Stimulated activated CD4-positive, alpha-beta T cell treated with anti-CD3 and anti-CD28 coated beads, Interleukin-4, amount 100 ng/mL, for 1 hour (primary cell): ENCODE measurements at regions not wholly inside any gene's neighbourhood (a gene's known extent, or its start where the extent isn't known, plus 50 kb on each side); places are given as distances from the start of the nearest gene placed in this dataset.
"Not testable (repeated sequence)": the region's sequence is repeated elsewhere in the genome, so short reads cannot be mapped to it uniquely, and the experiment has no call there.

Experiments used
- DNase-seq: peaks from one replicate; pipeline ENCODE4 v3.0.0-alpha.2; 2020

DNA sequence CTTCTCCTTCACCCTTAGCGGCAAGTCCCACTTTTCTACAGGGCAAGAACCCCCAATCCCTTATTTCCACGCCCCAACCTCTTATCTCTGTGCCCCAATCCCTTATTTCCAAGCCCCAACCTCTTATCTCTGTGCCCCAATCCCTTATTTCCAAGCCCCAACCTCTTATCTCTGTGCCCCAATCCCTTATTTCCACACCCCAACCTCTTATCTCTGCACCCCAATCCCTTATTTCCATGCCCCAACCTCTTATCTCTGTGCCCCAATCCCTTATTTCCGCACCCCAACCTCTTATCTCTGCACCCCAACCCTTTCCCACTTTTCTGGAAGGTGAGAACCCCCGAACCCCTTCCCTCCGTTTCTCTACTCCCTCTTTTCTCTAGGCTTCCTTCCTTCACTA is 116.1 kb upstream of the GJE1 start:
- not testable (repeated sequence) for DNase-seq

DNA sequence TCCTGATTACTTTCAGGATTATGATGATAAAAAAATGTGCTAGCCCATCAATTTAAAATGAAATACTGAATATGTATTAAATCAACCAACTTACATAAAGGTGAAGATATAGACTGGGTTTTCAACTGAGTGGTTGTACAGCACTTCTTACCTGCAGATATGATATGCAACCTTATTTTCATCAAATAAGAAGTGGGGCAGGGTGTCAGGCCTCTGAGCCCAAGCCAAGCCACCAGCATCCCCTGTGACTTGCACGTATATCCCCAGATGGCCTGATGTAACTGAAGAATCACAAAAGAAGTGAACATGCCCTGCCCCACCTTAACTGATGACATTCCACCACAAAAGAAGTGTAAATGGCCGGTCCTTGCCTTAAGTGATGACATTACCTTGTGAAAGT is 117.3 kb upstream of the GJE1 start:
- not testable (repeated sequence) for DNase-seq

DNA sequence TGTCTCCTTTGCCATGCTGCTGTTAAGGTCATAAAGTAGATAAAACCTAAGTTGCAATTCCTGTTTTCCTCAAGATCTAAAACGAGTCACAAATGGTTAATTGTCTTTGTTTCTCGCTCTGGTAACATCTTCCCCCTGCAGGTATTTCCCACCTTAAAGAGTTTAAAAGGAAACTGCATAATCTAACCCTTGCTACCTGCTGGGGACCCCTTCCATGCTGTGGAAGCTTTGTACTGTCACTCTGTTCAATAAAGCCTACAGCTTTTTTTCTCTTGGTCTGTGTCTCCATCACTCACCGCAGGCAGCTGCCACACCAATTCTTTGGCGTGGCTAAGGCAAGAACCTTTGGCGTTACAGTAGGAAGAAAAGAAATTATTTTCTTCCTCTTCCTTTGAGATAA is 117.7 kb upstream of the GJE1 start:
- no peak for DNase-seq

DNA sequence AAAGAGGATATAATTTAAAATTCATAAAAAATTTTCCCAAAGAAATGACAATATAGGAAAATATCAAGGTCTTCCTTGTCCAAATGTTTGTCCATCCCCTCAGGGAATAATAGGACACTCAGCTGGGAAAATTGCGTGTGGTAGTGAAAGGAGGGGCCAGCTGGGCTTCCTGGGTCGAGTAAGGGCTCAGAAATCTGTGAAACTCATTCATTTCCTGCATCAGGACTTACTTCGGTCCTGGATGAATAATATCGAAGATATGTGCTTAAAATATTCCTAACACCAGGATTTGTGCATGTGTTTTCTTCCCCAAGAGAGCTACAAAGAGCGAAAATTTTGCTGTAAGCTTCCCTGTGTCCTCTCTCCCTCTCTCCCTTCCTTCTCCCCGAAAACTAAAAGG is 118.2 kb upstream of the GJE1 start:
- no peak for DNase-seq

DNA sequence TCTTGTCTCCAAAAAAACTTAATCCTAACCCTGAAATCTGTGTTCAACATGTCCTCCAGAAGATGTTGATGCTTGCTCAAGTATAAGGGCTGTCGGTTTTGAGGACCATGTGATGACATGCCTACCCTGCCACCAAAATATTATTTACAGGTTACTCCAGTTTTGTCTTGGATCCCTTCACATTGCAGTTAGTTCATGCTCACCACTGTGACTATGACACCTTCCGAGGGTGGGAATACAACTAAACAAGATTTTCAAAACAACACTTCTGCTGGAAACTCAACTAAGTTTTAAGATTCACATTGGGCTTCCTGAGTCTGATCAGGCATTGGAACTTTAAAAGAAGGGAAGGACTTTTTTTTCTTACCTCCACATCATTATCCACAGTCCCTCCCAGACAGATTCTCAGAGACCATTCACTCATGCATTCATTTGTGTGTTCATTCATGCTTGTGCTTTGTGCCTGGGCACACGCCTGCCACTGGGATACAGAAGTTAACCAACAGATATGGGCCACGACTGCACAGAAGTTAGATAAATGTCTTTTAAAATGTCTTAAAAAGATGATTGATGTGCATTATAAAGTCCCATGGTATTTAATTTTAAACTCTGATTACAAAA is 118.7 kb upstream of the GJE1 start:
- DNase-seq: no peak

DNA sequence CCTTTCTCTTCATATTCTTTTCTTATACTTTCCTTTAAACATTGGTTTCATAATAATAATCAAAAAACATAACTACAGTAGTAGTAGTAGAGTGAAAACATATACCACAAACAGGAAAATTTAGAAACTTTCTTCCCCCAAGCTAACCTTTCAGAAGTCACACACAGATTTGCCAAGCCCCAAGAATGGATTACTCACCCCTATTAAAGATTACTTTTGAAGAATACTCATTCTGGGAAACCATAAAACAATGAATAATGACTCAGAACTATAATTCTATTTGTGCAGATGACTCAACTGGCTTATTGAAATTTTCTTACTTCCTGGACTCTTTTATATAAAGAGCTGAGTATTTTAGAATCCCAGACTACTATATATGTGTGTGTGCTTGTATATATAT is 119.4 kb upstream of the GJE1 start:
- DNase-seq: no peak

DNA sequence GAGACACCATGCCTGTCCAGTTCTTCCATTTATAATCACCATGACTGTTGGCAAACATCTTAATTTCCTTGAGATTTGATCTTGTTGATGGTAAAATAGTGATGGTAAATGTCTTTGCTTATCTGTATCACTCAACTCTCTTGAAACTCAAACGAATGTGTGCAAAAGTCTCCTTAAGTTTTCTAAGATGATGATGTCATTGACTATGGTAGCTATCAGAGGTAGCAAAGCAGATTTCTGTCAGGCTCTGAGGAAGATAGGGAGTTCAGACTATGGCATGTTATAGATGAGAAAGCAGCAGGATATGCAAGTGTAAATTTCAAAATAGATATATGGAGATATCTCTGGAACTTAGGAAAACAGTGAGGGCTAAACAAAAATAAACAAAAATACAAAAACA is 121.0 kb upstream of the GJE1 start:
- DNase-seq: no peak

DNA sequence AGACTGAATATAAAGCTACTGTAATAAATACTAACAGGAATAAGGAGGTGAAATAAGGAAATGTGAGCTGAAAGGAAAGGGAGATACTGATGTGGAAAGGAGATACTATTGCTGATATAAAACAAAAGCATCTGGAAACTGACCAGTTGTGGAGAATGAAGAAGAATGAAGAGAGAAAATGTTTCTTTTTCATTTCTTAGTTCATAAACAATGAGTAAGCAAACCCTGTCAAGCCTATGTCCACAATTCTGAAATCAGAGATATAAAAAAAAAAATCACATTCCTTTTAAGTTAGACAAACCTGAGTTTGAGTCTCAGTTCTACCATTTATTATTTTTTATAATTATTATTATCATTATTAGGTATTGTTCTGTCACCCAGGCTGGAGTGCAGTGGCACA is 121.6 kb upstream of the GJE1 start:
- no peak for DNase-seq

DNA sequence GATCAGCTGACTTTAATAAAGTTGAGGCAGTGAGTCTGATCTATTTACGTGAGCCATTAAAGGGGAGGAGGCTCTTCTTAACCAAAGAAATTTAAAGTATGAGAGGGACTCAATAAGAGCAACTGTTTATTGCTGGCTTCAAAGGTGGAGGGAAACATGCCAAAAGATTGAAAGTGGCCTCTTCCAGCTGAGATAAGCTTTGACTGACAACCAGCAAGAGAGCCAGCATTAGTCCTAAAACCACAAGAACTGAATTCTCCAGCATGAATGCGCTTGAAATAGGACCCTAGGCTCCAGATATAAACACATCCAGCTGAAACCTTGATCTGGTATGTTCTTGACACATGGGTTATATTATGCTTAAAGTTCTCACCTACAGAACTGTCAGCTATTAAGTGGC is 123.1 kb upstream of the GJE1 start:
- DNase-seq: no peak

DNA sequence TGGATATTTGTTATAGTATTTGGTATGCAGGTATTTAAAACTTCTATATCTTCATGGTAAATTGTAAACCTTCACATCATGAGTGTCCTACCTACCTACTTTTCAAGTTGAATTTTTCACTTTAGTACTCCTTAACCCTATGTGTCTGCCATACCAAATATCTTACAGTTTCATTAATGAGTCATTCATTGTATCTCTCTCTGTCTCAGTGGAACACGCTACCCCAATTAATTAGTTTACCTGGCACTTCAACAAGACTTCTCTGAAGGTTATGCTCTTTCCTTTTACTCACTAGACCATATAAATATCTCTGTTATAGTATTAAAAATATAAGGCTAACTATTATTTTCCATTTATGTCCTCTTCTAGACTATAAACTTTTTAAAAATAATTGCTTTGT is 123.9 kb upstream of the GJE1 start:
- DNase-seq: no peak

DNA sequence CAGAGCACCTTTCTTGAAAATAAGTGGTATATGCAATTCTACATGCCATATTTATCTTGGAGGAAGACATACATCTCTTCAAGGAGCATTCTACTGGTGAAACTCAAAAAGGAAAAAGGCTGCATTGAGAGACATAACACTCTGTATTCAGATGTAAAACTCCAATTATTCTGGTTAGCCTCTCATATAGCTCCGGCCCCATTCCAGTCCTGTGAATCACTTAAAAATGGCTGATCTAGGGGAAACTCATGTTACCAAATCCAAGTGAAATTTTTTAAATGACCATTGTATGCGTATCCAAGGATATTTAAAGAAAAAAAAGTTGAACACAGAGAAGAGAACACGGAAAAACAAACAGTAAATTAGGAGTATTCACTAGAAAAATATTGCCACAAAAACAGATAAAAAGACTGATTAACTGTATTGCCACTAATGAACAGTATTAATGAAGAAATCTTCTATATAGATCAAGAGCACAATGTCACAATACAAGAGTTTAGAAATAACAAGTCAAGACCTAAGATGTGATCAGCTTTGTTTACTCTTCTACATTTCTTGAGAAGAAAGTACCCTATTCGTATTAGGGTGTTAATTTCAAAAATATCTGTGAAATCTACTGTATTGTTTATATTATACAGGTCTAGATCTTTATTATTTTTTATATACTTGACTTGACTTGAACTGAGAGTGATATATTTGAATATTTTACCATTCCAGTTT is 124.5 kb upstream of the GJE1 start:
- DNase-seq: no peak

DNA sequence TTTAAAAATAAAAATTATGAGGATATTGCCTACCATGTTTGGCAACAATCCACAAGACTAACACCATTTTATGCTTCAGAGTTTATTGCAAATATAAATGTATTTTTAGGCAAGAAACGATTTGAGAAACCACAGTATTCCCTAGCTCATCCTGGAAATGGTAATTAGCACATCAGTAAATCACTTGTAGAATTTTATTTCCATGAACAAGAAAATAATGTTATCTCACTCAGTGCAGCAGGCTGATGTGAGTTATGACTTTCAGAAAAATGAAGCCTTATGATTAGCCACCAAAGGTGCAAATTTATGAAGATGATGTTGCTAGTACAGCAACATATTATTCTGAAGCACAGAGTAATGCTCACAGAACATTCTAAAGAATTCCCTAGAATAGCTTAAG is 127.7 kb upstream of the GJE1 start:
- DNase-seq: no peak

DNA sequence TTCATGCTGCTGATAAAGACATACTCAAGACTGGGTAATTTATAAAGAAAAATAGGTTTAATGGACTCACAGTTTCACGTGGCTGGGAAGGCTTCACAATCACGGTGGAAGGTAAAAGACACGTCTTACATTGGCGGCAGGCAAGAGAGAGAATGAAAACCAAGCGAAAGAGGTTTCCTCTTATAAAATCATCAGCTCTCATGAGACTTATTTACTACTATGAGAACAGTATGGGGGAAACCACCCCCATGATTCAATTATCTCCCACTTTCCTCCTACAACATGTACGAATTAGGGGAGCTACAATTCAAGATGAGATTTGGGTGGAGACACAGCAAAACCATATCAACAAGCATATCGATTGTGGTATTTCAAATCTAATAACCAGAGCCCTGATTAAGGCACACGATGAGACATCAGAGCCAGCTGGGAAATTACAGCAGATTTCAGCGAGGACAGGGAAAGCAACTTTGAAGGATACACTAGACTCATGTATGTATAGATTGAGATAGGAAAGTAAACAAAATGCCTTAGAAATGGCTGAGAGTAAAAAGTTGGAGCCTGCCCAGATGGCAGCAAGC is 129.8 kb upstream of the GJE1 start:
- no peak for DNase-seq

DNA sequence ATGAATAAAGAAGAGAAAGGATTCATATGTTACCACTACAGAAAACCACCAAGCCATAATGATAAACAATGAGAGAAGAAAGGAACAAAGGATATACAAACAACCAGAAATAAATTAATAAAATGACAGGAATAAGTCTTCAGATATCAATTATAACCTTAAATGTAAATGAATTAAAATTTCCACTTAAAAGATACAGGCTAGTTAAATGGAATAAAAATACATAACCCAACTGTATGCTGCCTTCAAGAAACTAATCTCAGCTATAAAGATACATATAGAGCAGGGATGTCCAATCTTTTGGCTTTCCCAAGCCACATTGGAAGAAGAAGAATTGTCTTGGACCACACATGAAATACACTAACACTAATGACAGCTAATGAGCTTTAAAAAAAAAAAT is 135.9 kb upstream of the GJE1 start:
- DNase-seq: no peak

DNA sequence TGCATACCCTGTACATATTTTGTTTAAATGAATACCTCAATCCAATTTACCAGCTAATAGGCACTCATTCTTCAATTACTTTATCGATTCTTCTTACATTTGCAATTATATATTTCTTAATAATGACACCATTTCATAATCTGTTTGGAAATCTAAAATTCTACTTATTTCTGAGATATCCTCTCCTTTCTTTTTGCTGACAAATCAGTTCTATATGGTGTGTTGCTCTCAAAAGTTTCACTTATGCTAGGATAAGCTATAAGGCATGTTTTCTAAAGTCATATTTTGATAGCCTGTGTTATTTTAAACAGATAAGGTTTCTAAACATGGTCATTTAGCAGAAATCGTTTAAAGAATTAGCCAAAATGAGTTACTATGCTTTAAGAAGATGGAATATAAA is 140.6 kb upstream of the GJE1 start:
- no peak for DNase-seq

DNA sequence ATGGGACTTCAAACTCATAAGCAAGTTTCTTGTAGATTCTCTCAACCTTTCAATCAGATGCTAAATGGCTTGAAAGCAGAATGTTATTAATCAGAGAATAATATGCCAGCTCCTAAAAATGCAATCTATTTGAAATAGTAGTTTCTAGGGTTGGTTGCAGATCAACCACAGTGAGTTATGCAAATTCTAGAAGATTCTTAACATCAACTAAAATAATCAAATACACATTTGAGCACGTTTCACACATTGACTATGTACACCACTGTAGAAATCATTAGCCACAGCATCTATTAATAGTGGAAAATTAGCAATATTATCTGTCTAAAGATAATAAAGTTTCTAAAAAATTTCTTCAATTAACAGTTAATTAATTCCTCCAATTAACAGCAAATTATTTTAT is 141.9 kb upstream of the GJE1 start:
- no peak for DNase-seq

DNA sequence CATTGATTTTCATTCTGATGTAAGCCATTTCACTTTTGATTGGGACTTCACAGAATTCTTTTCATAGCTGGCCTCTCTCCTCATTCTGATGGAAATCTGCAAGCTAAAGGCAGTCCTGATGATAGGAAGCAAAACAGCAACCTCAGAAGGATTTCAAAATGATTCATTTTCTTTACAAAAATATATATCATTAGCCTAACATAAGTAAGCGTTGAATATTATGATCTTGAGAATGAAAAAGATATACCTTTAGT is 143.1 kb upstream of the GJE1 start:
- no peak for DNase-seq

DNA sequence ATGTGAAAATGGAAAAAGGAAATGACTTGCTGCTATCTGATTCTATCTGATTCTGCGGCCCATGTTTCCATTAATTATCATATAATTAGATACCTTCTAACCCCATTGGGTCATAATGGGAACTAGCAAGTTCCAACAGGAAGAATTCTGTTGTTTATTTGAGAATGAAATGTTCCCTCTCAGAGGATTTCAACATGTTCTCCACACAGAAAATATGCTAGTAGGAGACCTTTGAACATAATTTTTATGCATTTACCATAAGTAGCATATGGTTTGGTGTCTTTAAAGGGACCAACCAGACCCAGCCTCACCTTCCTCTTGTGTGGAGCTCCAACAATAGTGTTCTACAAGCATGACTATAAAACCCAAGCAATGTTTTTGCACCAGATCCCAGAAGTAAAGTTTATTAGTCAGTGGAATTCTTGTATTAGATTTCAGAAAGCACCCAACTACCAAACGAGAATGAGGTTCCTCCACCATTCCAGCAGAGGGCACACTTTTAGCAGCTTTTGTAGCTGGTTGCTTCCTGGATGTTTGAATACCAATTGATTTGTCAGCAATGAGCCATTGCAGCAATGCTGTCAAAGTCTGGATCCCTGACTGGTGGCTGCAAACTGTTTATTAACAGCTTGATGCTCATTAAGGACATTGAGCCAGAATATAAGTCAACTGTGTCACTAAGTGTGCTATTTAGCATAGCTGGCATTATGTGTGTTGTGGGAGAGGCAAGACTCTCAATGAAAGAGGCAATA is 143.6 kb upstream of the GJE1 start:
- DNase-seq: peak; percentile 3

DNA sequence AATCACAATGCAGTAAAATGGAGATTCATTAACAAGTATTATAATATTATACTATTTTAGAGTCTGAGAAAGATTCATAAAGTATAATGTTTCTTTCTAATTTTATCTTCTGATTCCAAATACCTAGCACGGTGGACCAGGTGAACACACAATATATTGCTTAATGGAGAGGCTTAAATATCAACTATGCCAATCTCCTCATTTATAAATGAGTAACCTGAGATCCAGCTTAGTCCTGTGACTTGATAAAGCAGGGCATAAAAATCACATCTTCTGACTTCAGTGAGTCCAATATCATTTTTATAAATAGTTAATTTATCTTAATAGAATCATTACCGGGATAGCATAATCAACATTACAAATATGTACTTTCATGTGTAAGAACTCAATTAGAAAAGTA is 144.4 kb upstream of the GJE1 start:
- no peak for DNase-seq

DNA sequence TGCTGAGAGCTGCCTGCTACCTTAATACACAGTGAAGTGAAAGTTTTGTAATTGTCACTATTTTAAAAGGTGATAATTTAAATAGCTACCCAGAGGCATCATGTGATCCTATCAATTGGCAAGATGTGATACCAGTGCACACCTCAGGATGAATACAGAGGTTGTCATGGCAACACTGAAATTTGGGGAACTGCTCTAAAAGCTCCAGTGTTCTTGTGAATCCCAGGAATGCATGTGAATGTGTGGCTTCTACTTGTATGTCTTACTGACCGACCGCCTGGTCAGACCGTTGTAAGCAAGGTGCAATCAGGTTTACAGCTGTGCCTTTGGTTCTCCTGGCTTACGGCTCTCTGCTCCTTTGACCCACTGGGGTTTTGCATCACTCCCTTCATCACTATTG is 146.3 kb upstream of the GJE1 start:
- no peak for DNase-seq

DNA sequence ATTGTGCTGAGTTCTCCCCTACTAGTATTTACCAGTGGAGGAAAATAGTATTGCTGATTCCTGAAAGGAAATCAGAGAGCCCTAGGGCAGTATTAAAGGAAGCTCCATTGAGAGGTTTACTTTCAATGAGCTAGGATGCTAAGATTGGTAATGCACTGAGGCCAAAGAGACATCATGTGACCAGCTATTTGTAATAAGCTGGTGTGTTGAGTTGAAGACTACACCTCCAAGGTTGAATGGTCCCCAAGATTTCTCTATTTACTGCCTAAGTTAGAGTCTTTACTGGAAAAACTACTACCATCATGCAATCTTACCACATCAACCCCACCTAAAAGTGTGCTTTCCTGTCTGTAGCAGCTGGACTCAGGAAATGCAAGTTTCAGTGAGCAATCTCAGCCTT is 151.5 kb upstream of the GJE1 start:
- no peak for DNase-seq

DNA sequence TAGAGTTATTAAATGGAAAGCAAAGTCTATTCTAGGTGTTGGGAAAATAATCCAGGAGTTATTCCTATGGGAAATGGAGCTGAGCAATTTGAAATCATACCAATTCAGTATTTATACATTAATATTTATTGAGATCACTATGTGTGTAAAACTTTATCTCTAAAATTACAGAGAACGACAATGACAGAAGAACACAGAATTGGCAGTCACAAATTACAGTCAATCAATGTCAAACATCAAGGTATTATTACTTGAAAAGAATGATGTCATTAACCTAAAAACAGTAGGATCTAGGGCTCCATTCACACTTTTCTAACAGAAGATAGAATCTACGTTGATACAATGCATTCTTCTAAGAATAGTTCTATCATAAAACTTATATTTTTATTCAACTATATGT is 154.9 kb upstream of the GJE1 start:
- no peak for DNase-seq

DNA sequence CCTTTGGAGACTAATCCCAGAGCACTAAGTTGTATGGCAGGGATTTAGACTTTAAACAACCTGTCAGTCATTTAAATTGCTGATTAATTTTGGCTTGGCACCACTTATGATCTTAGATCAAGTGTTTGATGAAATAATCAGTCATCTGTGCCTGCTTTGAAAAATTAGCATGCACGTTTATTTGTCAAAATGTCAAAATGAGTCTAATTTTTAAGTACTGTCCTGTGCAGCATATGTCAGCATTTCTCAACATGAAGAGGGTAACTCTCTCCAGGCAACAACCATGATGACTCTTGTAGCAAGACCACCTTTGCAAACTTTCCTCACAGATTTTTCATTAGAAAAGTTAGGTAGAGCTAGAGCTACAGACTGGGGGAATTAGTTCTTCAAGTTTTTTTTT is 155.7 kb upstream of the GJE1 start:
- no peak for DNase-seq

DNA sequence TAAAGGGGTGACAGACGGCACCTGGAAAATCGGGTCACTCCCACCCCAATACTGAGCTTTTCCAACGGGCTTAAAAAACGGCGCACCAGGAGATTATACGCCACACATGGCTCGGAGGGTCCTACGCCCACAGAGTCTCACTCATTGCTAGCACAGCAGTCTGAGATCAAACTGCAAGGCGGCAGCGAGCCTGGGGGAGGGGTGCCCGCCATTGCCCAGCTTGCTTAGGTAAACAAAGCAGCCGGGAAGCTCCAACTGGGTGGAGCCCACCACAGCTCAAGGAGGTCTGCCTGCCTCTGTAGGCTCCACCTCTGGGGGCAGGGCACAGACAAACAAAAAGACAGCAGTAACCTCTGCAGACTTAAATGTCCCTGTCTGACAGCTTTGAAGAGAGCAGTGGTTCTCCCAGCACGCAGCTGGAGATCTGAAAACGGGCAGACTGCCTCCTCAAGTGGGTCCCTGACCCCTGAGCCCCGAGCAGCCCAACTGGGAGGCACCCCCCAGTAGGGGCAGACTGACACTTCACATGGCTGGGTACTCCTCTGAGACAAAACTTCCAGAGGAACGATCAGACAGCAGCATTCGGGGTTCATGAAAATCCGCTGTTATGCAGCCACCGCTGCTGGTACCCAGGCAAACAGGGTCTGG is 162.8 kb upstream of the GJE1 start:
- not testable (repeated sequence) for DNase-seq
